Stimulated activated CD4-positive, alpha-beta T cell treated with anti-CD3 and anti-CD28 coated beads, TNF-alpha, amount 100 ng/mL, for 24 hours (primary cell): ENCODE measurements at regions not wholly inside any gene's neighbourhood (a gene's known extent, or its start where the extent isn't known, plus 50 kb on each side); places are given as distances from the start of the nearest gene placed in this dataset.

Experiments
- DNase-seq, 3 experiments: peaks; one replicate each; pipeline ENCODE4 v3.0.0-alpha.2; 2020; ENCODE audit warnings: low read depth in 3 of 3

DNA sequence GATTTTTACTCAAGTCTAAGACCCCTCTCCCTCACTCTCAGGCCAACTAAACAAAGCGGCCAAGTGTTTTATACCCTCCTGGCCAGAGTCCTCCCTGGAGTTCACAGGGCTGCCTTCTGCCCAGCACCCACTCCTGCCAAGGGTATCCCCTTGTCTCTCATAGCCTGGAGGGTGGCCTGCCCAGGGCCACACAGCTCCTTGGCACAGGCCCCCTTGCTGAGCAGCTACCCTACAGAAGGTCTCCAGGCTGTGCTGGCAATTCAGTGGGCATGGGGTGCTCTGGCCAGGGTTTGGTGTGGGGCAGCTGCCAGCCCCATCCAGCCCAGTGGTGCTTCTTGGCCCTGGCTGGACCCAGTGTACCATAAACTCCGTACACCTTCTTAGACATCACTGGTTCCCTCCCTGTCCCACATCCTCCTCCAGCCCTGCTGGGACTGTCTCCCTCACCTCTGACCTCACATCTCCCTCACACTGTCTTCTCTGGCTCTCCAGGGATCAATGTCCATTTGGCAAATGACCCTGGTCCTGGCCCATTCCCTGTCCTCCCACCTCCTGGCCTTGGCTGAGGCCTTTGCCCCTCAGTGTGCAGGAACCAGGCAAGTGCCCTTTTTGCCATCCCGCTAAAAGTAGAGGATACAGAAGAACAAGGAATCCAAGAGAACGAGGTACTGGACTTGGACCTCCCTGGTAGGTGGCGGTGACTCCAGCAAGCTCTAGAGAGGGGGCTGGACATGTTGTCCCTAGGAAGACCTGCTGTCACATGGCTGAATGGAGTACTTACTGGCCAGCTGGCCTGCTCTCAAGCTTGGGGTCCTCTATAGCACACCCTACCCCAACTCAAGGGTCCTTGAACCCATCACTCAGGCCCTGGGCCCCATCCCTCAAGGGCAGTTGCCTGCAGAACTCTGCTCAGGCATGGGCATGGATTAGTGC is 50.0 kb upstream of the TRPM1 start:
- DNase-seq = no peak

DNA sequence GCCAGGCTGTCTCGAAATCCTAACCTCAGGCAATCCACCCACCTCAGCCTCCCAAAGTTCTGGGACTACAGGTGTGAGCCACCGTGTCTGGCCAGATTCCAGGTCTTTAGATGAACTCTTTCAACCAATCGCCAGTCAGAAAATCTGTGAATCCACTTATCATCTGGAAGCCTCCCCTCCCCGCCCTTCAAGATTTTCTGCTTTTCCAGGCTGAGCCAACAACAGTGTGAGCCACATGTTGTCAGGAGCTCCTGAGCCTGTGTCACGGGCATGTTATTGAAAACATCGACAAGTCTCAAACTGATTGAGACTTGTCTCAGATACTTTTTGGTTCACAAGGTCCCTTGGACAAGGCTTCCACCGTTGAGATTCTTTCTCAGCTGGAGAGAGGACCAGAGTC is 52.0 kb upstream of the TRPM1 start:
- no peak for DNase-seq

DNA sequence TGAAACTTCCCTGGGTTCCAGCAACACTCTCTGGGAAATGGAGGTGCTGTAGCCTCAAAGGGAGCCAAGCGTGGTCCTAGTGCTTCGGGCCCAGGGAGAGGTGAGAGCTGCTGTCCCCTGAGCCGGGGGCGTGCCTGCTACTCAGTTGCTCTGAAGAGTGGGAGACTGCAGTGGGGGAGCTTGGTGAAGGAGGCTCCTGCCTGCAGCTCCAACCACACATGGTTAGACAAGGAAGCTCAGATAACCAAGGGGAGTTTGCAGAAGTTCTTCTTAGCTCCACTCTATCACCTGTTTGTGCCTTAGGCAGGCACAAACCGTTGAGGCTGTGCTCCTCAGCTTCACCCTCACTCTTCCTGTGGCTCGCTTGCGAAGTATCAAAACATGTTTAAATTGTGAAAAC is 53.6 kb upstream of the TRPM1 start:
- DNase-seq = no peak

DNA sequence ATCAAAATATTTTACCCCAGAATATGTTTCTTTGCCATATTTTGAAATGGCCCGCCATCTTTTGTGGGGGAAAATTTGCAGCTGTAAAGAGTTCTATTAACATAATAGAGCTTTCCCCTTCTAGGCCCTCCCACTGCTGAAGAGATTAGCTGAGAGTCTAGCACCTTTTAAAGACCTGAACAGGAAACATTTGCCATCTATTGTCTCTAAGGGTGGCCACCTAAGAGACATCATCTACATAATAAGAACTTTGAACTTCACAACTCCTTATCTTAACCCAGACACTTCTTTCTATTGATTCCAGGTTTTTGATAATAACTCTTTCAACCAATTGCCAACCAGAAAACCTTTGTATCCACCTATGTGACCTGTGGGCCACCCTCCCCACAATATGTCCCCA is 54.7 kb upstream of the TRPM1 start:
- no peak for DNase-seq

DNA sequence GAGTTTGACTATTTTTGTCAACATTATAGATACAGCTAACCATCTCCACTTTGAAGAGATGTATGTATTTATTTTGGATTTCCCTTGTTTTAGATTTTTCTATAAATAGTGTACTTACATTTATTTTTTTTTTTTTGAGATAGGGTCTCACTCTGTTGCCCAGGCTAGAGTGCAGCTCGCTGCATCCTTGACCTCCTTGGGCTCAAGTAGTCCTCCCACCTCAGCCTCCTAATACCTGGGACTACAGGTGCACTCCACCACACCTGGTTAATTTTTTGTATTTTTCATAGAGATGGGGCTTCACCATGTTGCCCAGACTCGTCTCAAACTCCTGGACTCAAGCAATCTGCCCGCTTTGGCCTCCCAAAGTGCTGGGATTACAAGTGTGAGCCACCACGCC is 55.3 kb upstream of the TRPM1 start:
- DNase-seq = no peak

DNA sequence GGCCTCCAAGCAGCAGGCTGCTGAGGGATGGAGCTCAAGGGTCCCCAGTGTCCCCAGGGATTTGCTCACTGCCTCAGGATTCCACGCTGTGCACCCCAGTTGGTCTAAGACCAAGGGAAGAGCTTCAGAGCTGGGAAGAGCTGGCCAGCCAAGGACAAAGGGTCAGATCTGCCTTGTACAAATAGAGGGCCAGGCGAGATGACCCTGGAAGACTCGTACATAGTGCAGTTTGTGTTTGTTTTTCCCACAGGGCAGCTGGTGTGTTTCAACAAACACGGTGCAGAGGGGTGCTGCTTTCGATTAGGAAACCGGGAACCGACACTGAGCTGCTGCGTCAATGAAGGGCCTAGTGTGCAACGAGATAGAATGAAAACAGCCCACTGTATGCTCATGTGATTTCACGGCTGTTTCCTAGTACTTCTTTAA is 56.1 kb upstream of the TRPM1 start:
- DNase-seq = no peak

DNA sequence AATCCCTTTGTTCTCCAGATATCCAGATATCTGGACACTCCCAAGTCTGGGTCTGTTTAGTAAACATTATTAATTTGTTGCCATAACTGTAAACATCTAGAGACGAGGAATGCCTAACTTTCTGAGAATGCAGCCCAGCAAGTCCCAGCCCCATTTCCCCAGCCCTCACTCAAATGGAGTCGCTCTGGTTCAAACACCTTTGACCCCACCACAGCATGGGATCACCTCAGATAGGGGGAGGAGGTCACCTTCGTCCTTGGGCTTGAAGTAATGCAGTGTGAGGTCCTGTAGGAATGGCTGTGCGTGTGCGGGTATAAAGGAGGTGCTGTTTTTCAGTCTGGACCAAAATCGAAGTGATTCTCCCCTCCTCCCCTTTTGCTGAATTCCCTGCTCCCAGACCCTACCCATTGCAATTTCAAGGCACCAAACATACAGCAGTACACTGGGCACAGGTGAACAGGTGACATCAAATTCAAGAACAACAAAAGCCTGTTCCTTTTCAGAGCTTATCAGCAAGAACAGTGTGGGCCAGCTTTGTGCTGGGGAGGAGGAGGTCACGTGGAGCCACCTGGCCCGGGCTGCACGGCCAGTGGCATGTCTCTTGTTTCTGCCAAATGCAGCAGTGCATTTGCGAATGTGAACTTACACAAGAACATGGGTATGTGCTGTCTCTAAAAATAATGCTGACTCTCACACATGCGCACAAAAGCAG is 57.5 kb upstream of the TRPM1 start:
- no peak for DNase-seq

DNA sequence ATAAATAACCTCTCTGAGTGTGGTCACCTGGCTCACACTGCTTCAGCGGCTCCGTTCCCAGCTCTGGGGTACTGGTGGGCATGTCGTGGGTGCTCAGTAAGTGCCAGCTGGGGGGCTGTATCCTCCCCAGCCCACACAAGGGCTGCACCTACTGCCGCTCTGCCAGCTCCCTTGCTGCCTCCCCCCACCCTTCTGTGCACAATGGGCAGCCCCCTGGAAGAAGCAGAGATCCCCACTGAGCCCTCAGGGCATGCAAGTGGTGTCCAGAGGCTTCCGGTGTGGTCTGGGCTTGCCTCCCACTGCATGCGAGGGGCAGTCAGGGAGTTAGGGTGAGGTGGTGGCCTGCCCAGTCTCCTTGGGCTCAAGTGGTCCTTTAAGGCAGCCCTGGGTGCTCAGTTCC is 58.3 kb upstream of the TRPM1 start:
- DNase-seq = no peak

DNA sequence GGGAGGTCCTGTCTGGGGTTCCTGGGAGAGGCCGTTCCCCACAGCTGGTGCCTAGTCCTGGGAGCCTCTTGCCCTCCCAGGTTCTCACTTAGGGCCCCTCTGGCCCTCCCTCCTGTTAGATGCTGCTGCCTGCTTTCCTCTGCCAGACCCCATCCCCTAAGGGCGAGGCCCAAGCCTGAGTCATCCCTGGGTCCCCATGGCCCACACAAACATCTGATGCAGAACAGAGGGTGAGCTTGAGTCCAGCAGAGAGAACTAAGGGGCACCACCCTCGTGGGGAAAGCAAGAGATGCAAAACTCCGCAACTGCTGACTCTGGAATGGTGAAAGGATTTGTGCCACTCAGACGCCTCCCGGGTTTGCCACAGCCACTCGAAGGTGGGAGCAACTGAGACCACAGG is 58.8 kb upstream of the TRPM1 start:
- no peak for DNase-seq

DNA sequence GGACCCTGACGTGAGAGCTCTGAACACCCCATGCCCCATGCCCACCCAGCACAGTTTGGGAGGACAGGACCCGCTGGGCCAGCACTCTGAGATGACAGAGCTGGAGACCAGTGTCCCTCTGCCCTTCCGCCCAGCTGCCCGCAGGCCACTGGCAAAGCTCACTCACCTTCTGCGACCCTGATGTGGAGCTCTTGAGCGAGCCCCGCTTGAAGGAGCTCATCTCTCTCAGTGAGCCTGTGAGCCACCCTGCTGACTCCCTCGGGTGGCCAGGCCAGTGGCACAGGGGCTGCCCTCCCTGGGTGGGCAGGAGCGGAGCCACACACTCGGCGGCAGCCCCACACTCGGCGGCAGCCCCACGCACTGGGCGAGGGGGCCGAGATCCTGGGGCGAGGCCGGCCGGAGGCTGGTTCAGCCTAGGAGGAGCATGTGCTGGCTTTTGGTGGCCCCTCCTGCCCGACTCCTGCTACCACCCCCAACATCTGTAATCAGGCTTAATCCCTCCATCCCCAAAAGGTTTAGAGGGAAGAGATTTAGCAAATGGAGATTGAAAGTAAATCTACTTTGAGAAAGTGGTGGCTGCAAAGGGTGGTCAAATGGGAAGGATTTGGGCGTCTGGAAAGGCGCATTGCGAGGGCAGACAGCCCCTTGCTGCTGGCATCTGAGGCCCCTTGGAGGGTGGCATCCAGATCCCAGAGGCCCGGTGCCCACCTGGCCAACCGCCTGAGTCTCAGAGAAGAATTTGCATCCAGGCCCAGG is 59.4 kb upstream of the TRPM1 start:
- no peak for DNase-seq

DNA sequence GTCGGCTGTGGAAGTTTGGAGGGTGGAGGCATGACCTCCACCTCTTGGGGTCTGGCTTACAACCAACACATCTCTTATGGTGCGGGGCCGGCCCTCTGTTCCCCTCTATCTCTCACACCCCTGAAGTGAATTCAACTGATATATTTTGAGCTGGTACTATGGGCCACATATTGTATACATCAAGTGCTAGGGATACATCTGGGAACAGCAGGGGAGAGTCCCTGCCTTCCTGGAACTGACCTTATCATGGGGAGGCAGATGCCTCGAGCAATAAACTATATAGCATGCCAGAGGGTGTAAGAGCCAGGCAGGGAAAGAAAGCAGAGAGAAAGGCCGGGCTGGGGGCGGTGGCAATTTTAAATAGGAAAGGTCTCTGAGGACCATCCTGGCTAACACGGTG is 60.4 kb upstream of the TRPM1 start:
- DNase-seq = no peak

DNA sequence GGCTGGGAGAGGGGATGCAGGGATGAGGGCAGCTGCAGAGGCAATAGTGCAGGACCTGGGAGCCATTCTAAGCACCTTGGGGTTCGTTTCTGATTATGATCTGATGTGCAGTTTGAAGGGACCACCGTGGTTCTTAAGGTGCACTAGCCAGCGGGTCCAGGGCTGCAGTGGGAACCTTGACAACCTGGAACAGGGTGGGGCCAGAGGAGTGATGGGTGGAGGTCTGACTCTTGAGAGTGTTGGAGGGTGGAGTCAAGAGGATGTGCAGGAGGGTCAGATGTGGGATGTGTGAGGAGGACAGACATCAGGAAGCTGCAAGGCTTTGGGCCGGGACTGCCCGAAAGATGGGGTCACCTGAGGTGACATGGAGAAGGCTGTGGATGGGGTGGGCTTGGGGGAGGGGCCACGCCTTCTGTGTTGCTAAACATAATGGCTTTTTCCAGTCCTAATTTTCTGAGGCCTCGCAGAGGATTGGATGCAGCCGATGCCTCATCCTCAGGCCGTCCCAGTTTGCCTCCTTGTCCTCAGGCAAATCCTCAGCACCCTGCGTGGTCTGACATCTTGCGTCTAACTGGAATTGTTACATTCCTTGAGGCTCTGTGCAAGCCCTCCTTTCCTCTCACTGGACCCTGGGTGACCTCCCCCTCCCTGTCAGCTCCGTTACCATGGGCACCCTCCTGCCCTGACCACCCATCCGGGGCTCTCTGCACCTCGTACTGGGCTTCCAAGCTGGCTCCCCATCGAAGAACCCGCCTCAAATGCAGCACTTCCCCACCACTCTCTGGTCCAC is 61.4 kb upstream of the TRPM1 start:
- no peak for DNase-seq

DNA sequence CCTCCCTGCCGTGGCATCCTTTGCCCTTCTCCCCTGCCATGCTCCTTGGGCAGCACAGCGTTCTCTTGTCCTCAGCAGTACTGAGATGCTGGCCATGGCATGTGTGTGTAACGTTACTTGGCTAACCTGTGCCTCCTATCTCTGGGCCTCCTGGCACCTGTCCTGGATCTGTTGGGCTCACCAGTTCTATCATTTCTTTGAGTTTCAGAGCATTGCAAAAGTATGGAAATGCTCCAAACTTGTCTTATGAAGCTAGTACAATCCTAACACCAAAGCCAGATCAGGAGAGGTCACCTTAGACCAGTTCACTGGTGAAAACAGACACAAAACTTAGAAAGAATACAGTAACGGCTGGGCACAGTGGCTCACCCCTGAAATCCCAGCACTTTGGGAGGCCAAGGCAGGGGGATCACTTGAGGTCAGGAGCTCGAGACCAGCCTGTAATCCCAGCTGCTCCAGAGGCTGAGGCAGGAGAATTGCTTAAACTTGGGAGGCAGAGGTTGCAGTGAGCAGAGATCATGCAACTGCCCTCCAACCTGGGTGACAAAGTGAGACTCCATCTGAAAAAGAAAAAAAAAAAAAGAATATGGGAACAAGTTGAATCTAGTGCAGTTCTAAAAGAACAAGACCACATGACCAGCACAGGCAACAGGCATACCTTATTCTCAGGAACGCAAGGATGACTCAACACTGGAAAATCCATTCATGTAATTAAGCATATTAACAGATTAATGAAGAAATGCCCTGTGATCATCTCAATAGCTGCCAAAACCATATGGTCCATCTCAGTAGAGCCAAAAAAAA is 62.4 kb upstream of the TRPM1 start:
- no peak for DNase-seq

DNA sequence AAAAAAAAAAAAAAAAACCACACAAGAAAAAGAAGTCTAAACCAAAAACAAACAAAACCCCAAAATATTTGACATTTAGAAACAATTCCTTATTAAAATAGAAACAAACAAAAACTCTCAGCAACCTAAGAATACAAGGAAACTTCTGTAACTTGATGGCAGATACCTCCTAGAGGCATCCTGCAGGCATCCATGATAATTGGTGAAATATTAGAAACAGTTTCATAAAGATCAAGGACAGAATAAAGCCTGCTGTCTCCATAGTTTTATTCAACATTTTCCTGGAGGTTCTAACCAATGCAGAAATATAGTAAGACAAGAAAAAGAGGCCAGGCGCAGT is 63.0 kb upstream of the TRPM1 start:
- no peak for DNase-seq

DNA sequence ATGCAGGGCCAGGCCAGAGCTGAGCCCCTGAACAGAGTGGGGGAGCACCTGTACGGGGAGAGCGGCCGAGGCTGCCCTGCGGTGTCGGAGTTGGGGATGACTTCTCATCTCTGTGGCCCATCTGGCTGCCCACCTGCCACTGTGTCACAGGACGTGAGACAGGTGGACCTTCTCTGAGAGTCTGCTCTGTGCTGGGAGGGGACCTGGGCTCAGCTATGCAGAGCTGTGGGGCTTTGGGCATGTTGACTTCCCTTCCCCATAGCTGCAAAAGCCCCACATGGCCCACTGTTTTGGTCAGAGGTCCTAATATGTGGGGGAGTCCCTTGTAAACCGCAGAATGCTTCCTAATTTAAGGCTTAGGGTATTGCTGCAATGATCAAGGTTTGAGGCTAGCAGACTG is 68.0 kb upstream of the TRPM1 start:
- DNase-seq = no peak

DNA sequence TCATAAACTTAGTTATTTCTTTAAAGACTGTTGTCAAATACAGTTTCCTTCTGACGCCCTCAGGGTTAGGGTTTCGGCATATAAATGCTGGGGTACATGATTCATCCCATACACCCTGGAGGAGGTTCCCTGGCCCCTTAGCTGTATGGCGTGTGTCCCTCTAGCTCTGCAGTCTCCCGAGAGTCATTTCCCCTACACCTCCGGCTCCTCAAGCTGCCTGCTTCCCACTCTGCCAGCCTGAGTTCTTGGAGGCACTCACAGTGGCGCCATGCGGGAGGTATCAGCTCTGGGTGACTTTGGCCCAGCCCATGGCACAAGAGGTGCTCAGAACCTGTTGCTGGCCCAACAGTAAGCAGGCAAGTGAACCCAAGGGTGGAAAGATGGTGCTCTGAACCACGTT is 70.2 kb upstream of the TRPM1 start:
- no peak for DNase-seq

DNA sequence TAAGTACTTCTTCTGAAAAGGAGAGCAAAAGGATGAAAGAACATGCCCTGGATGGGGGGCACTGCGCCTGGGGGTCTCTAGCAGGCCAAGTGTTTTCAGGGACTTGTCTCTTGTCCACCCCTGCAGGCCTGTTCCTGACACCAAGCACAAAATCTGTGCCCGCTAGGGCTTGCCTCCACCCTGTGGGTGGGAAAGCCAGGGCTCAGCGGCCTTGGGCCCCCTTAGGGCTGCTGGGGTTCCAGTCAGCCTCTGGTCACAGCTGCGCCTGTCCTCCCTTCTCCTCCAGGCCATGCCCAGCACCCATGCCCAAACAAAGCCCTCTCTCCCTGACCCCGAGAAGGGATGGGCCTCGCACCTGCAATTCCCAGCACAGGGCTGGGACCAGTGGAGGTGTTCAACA is 71.1 kb upstream of the TRPM1 start:
- no peak for DNase-seq

DNA sequence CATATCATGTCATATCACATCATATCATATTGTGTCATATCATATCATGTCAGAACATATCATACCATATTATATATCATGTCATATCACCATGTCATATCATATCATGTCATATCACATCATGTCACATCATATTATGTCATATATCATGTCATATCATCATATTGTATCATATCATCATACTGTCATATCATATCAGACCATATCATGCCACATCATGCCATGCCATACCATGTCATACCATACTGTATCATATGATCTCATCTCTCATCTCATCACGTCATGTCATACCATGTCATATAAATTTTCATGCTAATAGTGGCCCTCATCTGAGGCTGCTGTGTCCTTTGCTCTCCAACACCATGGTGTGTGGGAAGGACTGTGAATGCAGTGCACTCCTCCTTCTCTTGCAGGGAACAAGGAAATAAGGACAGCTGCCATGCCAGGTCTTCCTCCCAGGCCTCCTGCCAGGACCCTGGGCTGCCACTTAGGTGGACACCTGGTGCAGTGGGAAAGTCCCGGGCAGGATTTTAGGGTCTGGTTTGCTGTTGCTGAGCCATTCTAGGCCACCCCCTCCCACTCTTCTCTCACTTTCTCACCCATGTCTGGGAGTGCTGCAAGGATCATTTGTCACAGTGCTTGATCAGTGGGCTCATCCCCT is 72.4 kb upstream of the TRPM1 start:
- no peak for DNase-seq

DNA sequence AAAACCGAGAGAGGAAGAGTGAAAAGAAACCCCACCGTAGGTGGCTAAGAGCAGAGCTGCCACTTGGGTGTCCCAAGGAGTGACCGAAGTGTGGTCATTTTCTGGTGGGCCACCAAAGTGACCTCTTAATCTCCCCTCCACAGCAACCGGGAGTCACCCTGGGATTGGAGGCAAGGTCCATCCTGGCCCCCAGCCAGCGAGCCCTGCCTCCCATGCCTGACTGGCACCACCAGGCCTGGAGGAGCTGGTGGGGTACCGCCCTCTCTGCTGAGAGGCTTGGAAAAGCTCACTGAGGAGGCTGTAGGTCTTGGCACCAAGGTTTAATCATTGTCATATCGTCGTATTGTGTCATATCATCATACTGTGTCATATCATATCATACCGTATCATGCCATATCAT is 74.0 kb upstream of the TRPM1 start:
- no peak for DNase-seq

DNA sequence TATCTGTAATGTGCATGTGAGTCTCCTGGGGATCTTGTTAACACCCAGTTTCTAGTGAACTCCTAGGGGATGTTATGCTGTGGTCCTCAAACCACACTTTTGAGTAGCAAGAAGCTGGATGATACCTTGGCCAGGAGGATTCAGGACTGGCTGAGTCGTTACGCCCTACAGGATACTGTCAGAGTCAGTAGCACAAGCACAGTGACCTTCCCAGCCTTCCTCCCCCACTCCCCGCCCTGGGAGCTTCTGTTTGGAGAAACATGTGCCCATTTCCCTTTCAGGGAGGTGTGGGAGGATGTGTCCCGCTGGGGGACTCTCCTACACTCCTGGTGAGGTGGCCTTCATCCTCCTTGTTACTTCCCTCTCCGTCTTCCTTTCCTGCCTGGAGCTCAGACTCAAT is 76.4 kb upstream of the TRPM1 start:
- no peak for DNase-seq

DNA sequence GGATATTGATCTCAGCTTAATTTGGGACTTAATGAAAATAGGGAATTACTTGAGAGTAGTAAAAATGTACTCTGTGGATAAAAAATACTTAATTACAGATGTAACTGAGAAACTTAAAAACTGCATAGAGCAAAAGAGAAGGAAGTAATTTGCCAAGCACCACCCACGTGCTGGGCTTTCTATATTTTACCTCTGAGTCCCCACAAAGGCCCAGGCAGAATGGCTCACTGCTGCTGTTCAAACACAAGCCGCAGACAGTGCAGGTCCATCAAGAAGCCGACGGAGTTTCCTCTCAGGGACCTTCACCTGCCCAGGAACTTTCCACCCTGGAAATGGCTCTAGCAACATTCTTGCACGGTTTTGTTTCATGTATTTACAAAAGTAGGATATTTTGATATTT is 77.2 kb upstream of the TRPM1 start:
- DNase-seq = no peak
